Fibroblast of lung (primary cell): ENCODE measurements at regions not wholly inside any gene's neighbourhood (a gene's known extent, or its start where the extent isn't known, plus 50 kb on each side); places are given as distances from the start of the nearest gene placed in this dataset.

Experiments
- CTCF ChIP-seq, 2 donors: IDR thresholded peaks in 1 of 2; conservative IDR thresholded peaks in 1 of 2; 1 replicate in 1 of 2; 2 replicates in 1 of 2; pipeline ENCODE4 v1.5.1; 2011 to 2012; ENCODE audit warnings: low read length in 2 of 2, control low read depth in 1 of 2, inconsistent platforms in 1 of 2, low read depth in 1 of 2, mild to moderate bottlenecking in 1 of 2
- EZH2 ChIP-seq: IDR thresholded peaks from 2 replicates; pipeline ENCODE4 v1.5.1; 2012; ENCODE audit warnings: low read length, control low read depth, mild to moderate bottlenecking; ENCODE audit errors: missing control alignments

GRCh38 chr4:57234252-57234775 is 124.1 kb upstream of the IGFBP7 start:
- TF ChIP-seq CTCF (conservative IDR thresholded peaks at IDR 0.05 in 1 of 2, IDR thresholded peaks at IDR 0.05 in 1 of 2; ENCODE audit: low read depth in 1 of 2, low read length in 2 of 2) = no peak
- no peak for TF ChIP-seq EZH2
